Right hindlimb (tissue), 1 donor: ENCODE measurements at regions not wholly inside any gene's neighbourhood (a gene's known extent, or its start where the extent isn't known, plus 50 kb on each side); places are given as distances from the start of the nearest gene placed in this dataset.

Experiments
- DNase-seq: peaks from one replicate; pipeline ENCODE4 v3.0.0-alpha.2; 2018

- no peak for DNase-seq
Observed at GRCh38 chr6:133191323-133191722, 49.8 kb upstream of the EYA4 start.
